GM10266 (cell line): ENCODE measurements at regions not wholly inside any gene's neighbourhood (a gene's known extent, or its start where the extent isn't known, plus 50 kb on each side); places are given as distances from the start of the nearest gene placed in this dataset.

Experiments
- DNase-seq: peaks from one replicate; pipeline ENCODE4 v3.0.0; 2012; ENCODE audit errors: extremely low spot score
- CTCF ChIP-seq: IDR thresholded peaks from 2 replicates; pipeline ENCODE4 v1.5.1; 2012; ENCODE audit warnings: mild to moderate bottlenecking, low read depth; ENCODE audit not compliant: control insufficient read depth, insufficient read depth; ENCODE audit errors: missing control alignments

- TF ChIP-seq CTCF, result no peak
- no peak for DNase-seq
Measured at GRCh38 chr4:14149176-14150053, 521.9 kb upstream of the BOD1L1 start.

GRCh38 chr4:14151101-14151500 is 523.6 kb upstream of the BOD1L1 start:
- DNase-seq, result no peak
- TF ChIP-seq CTCF, result no peak

- peak; percentile 5 for DNase-seq
- no peak for TF ChIP-seq CTCF
Measured at GRCh38 chr4:14152834-14153519, 525.5 kb upstream of the BOD1L1 start.

GRCh38 chr4:14155803-14156202 is 528.3 kb upstream of the BOD1L1 start:
- no peak for DNase-seq
- TF ChIP-seq CTCF, result no peak

GRCh38 chr4:14157262-14157661 is 529.7 kb upstream of the BOD1L1 start:
- no peak for TF ChIP-seq CTCF
- no peak for DNase-seq

- no peak for TF ChIP-seq CTCF
- peak; percentile 49 for DNase-seq
Measured at GRCh38 chr4:14165222-14165920, 537.8 kb upstream of the BOD1L1 start.
